SH-SY5Y (cell line): ENCODE measurements at regions not wholly inside any gene's neighbourhood (a gene's known extent, or its start where the extent isn't known, plus 50 kb on each side); places are given as distances from the start of the nearest gene placed in this dataset.
A peak's percentile ranks its signal among the peaks of the same experiment; 100 is the strongest.

Experiments
- GATA2 ChIP-seq: IDR thresholded peaks from 2 replicates; pipeline ENCODE4 v1.6.1; 2011; ENCODE audit warnings: mild to moderate bottlenecking, low read depth, low read length
- GATA3 ChIP-seq: IDR thresholded peaks from 2 replicates; pipeline ENCODE4 v1.6.1; 2011; ENCODE audit warnings: low read depth, mild to moderate bottlenecking, low read length, moderate library complexity

GRCh38 chr5:6202149-6202967, 176.0 kb downstream of the MED10 start:
- no peak for TF ChIP-seq GATA3
- no peak for TF ChIP-seq GATA2

DNA sequence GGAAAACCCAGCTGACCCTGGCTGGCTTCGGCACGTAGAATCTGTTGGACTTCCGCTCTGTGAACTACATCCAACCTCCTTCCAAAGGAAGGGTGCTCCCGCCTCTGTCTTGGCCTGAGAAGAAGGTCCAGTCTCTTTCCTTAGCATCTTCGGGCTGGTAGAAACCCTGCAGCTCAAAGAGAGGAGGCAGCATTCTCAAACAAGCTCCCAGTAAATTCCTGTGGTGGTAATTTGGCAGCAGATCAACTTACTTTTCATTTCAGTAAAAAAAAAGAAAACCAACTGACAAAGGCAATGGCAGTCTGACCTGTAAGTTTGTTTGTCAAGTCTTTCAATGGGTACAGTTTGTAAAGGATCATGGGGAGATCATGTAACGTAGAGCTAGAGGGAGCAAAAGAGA, 176.7 kb downstream of the MED10 start:
- TF ChIP-seq GATA3 (no peak), GATA2 (no peak)

DNA sequence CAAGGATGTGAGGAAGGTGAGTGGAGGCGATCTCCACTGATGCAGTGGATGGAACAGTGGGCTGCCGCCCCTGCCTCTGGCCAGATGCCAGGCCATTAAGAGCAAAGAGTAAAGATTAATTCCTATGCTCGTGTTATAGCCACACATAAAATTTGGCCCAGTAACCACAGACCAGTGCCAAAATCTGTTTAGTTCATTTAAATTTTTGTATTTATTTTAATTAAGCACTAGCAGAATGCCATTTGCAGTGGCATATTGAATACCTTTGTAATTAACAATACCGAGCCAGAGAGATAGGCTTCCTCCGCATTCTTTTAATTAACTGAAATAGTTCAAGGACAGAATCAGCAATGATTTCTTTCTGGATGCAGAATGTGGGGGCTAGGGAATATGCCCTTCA, 179.8 kb downstream of the MED10 start:
- no peak for TF ChIP-seq GATA2
- TF ChIP-seq GATA3 = no peak

GRCh38 chr5:6197427-6197826, 180.9 kb downstream of the MED10 start:
- no peak for TF ChIP-seq GATA2
- TF ChIP-seq GATA3 = no peak

- no peak for TF ChIP-seq GATA3
- TF ChIP-seq GATA2 = no peak
Observed at GRCh38 chr5:6195711-6196358, 182.5 kb downstream of the MED10 start.

- no peak for TF ChIP-seq GATA2
Observed at GRCh38 chr5:6194906-6195612, 183.3 kb downstream of the MED10 start.

GRCh38 chr5:6194261-6194875, 184.0 kb downstream of the MED10 start:
- TF ChIP-seq GATA3 = no peak
- no peak for TF ChIP-seq GATA2

GRCh38 chr5:6193310-6193709, 185.0 kb downstream of the MED10 start:
- no peak for TF ChIP-seq GATA2
- TF ChIP-seq GATA3 = no peak

- no peak for TF ChIP-seq GATA3
- TF ChIP-seq GATA2 = no peak
Observed at GRCh38 chr5:6190838-6191237, 187.5 kb downstream of the MED10 start.

GRCh38 chr5:6188976-6189375, 189.4 kb downstream of the MED10 start:
- TF ChIP-seq GATA2 = 0 out of 2 replicates have a peak, but pooled peaks have one; percentile 19
- TF ChIP-seq GATA3 = no peak

GRCh38 chr5:6188344-6188743, 190.0 kb downstream of the MED10 start:
- no peak for TF ChIP-seq GATA3
- no peak for TF ChIP-seq GATA2

DNA sequence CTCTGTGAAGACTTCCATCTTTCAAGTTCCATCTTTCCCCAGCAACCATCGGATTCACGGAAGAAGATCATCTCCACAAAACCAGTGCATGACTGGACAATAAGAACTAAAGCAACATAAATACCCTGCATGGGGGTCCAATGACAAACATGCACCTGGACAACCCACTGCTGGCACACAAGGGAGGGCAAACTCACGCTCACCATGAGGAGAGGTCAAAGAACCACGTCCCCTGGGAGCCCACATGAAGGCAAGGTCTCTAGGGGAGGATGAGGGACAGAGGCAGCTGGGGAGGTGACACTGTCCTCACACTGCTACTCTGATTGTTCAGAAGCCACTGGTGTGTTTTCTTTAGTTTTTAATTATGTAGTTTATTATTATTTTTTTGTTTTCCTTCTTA, 190.8 kb downstream of the MED10 start:
- TF ChIP-seq GATA2 (no peak), GATA3 (no peak)

DNA sequence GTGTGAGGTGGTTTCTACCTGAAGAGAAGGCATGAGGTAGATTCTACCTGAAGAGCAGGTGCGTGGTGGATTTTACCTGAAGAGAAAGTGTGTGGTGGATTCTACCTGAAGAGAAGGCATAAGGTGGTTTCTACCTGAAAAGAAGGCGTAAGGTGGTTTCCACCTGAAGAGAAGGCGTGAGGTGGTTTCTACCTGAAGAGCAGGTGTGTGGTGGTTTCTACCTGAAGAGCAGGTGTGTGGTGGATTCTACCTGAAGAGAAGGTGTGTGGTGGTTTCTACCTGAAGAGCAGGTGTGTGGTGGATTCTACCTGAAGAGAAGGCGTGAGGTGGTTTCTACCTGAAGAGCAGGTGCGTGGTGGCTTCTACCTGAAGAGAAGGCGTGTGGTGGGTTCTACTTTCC, 192.8 kb downstream of the MED10 start:
- TF ChIP-seq GATA3 (no peak), GATA2 (no peak)

DNA sequence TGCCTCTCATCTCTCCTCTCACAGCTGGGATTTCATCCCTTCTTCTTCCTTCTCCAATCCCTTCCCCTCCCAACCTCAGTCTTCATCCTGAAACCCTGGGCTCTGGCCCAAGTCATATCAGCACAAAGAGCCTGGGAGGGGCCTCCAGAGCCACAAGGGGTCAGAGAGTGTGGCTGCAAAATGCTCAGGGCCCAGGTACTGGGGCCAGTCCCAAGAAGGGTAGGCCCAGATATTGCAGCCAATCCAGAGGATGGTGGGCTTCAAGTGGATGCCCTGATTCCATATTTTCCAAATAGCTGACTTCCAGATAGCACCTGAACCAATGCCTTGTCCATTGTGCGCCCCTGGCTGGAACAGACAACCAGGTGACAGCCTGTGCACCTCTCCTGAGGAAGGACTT, 193.9 kb downstream of the MED10 start:
- TF ChIP-seq GATA3 (no peak), GATA2 (no peak)
